HepG2 (cell line): ENCODE measurements at regions not wholly inside any gene's neighbourhood (a gene's known extent, or its start where the extent isn't known, plus 50 kb on each side); places are given as distances from the start of the nearest gene placed in this dataset.

Experiments
- ATAC-seq: fragments of 200-7000 bp; cut with Tn5 transposase; 3 replicates; pipeline ENCODE4 v1.9.1; 2020; ENCODE audit warnings: mild to moderate bottlenecking, moderate library complexity
- BruUV-seq: library from RNA; stranded (reverse); fragments of 400-500 nt; replicated peaks from 2 replicates; lab custom pipeline; 2021; lab: Mats Ljungman, UMichigan
- CTCF ChIA-PET: fragments of 300-600 bp; formaldehyde crosslinking; extraction: SDS; loops from one replicate; lab custom pipeline; 2021; ENCODE audit warnings: low total read pairs, inconsistent platforms, low intra/inter-chr PET ratio; lab: Yijun Ruan, JAX
- POLR2A ChIA-PET: fragments of 350-600 bp; sonication (Branson Sonifier 250); formaldehyde crosslinking; loops from one replicate; lab custom pipeline; 2020; ENCODE audit warnings: antibody characterized with exemption, inconsistent platforms; lab: Yijun Ruan, JAX
- DNase-seq: peaks from one replicate; pipeline ENCODE4 v3.0.0-alpha.2; 2015; ENCODE audit warnings: low spot score
- FAIRE-seq: peaks from 3 replicates; lab custom pipeline; 2011; peaks lifted over from hg19 to GRCh38; lab: Jason Lieb, UNC
- H2AFZ ChIP-seq: one replicate; pipeline ENCODE4 v1.6.1; 2011; ENCODE audit warnings: low read length, inconsistent platforms
- H3K27ac ChIP-seq: fragments of 300-600 bp; 3 replicates; pipeline ENCODE4 v1.8.0; 2011; ENCODE audit warnings: mixed run types, mild to moderate bottlenecking, mixed read lengths, low read length, inconsistent platforms; ENCODE audit not compliant: insufficient read depth; ENCODE audit errors: extremely low read length
- H3K27me3 ChIP-seq, 2 experiments: fragments of 200-600 bp in 1 of 2; 2 replicates in 1 of 2; 3 replicates in 1 of 2; pipeline versions ENCODE4 v1.6.0 to v1.8.0; 2011; ENCODE audit warnings: low read length in 2 of 2, mild to moderate bottlenecking in 2 of 2, moderate library complexity in 2 of 2, inconsistent platforms in 1 of 2; ENCODE audit not compliant: insufficient read depth in 2 of 2, control insufficient read depth in 1 of 2
- H3K36me3 ChIP-seq, 2 experiments: fragments of 200-600 bp in 1 of 2; replicated peaks in 1 of 2; 2 replicates in 1 of 2; 3 replicates in 1 of 2; pipeline versions ENCODE4 v1.5.1 to v1.8.0; 2011; ENCODE audit warnings: low read length in 2 of 2, inconsistent platforms in 1 of 2; ENCODE audit not compliant: insufficient read depth in 2 of 2, control insufficient read depth in 1 of 2
- H3K4me1 ChIP-seq: 2 replicates; pipeline ENCODE4 v1.5.1; 2012; ENCODE audit warnings: low read length, inconsistent platforms; ENCODE audit not compliant: insufficient read depth
- H3K4me2 ChIP-seq: 2 replicates; pipeline ENCODE4 v1.6.0; 2011; ENCODE audit warnings: low read depth, low read length, inconsistent platforms
- H3K4me3 ChIP-seq, 3 experiments: fragments of 200-600 bp in 1 of 3; sonication (generic), shearing (Covaris generic) in 1 of 3; replicated peaks in 1 of 3; 2 replicates each; pipeline ENCODE4 v1.5.1; 2011 to 2016; ENCODE audit warnings: low read length in 3 of 3, inconsistent platforms in 2 of 3, low read depth in 2 of 3, mild to moderate bottlenecking in 2 of 3, control low read depth in 1 of 3, mixed read lengths in 1 of 3; ENCODE audit not compliant: insufficient read depth in 1 of 3
- H3K79me2 ChIP-seq: one replicate; pipeline ENCODE4 v1.6.1; 2011; ENCODE audit warnings: low read length, inconsistent platforms; ENCODE audit not compliant: insufficient read depth
- H3K9ac ChIP-seq: 2 replicates; pipeline ENCODE4 v1.6.0; 2011; ENCODE audit warnings: mild to moderate bottlenecking, low read depth, low read length, inconsistent platforms; ENCODE audit not compliant: insufficient read depth
- H3K9me3 ChIP-seq: 2 replicates; pipeline ENCODE4 v1.5.1; 2012; ENCODE audit warnings: mild to moderate bottlenecking, low read length
- H4K20me1 ChIP-seq: 2 replicates; pipeline ENCODE4 v1.6.0; 2011; ENCODE audit warnings: inconsistent platforms, mild to moderate bottlenecking, low read length, moderate library complexity; ENCODE audit not compliant: insufficient read depth
- ADNP ChIP-seq: sonication (generic); formaldehyde crosslinking; IDR thresholded peaks from 2 replicates; pipeline ENCODE4 v1.4.0; 2020; ENCODE audit warnings: missing genetic modification reagents
- PCBP1 ChIP-seq: fragments of 200-400 bp; formaldehyde crosslinking; IDR thresholded peaks from 2 replicates; pipeline ENCODE4 v1.6.1; 2017; ENCODE audit warnings: mild to moderate bottlenecking, low read depth, low read length, borderline replicate concordance
- PRDM4 ChIP-seq: sonication (generic); formaldehyde crosslinking; IDR thresholded peaks from 2 replicates; pipeline ENCODE4 v1.9.0; 2021; ENCODE audit warnings: missing genetic modification reagents, borderline replicate concordance
- REL ChIP-seq: sonication (generic); formaldehyde crosslinking; conservative IDR thresholded peaks from 2 replicates; pipeline ENCODE4 v1.8.0; 2022; ENCODE audit warnings: mild to moderate bottlenecking, missing genetic modification reagents, moderate library complexity
- SRF ChIP-seq: IDR thresholded peaks from 2 replicates; pipeline ENCODE4 v1.6.1; 2011; ENCODE audit warnings: mild to moderate bottlenecking, low read depth, low read length, moderate library complexity
- ZHX2 ChIP-seq, 2 experiments: sonication (generic) in 1 of 2; formaldehyde crosslinking in 1 of 2; IDR thresholded peaks; 2 replicates each; pipeline versions ENCODE4 v1.6.1 to v1.9.0; 2014 to 2022; ENCODE audit warnings: antibody characterized with exemption in 1 of 2, borderline replicate concordance in 1 of 2, inconsistent platforms in 1 of 2, low read depth in 1 of 2, missing genetic modification reagents in 1 of 2
- ZMAT3 ChIP-seq: sonication (generic); formaldehyde crosslinking; conservative IDR thresholded peaks from 2 replicates; pipeline ENCODE4 v1.7.0; 2021; ENCODE audit warnings: missing genetic modification reagents
- ZNF788 ChIP-seq: sonication (generic); formaldehyde crosslinking; IDR thresholded peaks from 2 replicates; pipeline ENCODE4 v1.5.0; 2020; ENCODE audit warnings: mild to moderate bottlenecking, missing genetic modification reagents, borderline replicate concordance
- WGBS: methylation state at CpG from one replicate; pipeline ENCODE4 v1.1.6; 2017; ENCODE audit warnings: low lambda C conversion rate; 5-methylcytosine and 5-hydroxymethylcytosine counted together
- in situ Hi-C: cut with HindIII; loops from 2 replicates; pipeline ENCODE4 v1.10.0; 2017; ENCODE audit warnings: low pct_unique_long_range_greater_than_20kb; ENCODE audit not compliant: extremely low pct_ligation_motif_present
- intact Hi-C: fragments of 100-400 bp; cut with micrococcal nuclease; formaldehyde crosslinking; loops from one replicate; pipeline ENCODE4 v1.10.0; 2022; ENCODE audit not compliant: unreplicated experiment

- TF ChIP-seq ZHX2 (IDR thresholded peaks at IDR 0.05; ENCODE audit: low read depth) (no peak), ZHX2 (CRISPR knock-in tag; IDR thresholded peaks at IDR 0.05; ENCODE audit: borderline replicate concordance) (no peak)
Observed at GRCh38 chr12:125254856-125255255, 189.6 kb downstream of the AACS start (continued).

- FAIRE-seq (no peak), DNase-seq (no peak), ATAC-seq (no peak)
- in situ Hi-C loops: no loop called here
- Histone ChIP-seq H3K4me1 (no peaks in the 10 kb centered on the region), H3K9me3 (no peaks in the 10 kb centered on the region), H4K20me1 (no peaks in the 10 kb centered on the region), H3K36me3 (no peaks in the 10 kb centered on the region), H3K4me3 (no peak overlapping the region), H3K27me3 (peaks cover 3 to 33% of the 10 kb centered on the region in 2 experiments), H3K79me2 (no peaks in the 10 kb centered on the region), H3K27ac (no peak overlapping the region), H3K9ac (no peak overlapping the region), H3K4me2 (no peak overlapping the region), H2AFZ (no peak overlapping the region)
- BruUV-seq: no TSS peak
- 18% methylated on average over 12 of the region's 12 CpGs for whole genome bisulfite sequencing
- ChIA-PET CTCF (no interaction called here), POLR2A (no interaction called here)
- TF ChIP-seq ADNP (CRISPR knock-in tag) (no peak), PCBP1 (no peak), ZNF788 (CRISPR knock-in tag) (no peak), REL (CRISPR knock-in tag) (no peak), PRDM4 (CRISPR knock-in tag) (no peak), ZMAT3 (CRISPR knock-in tag) (no peak), SRF (no peak)
- intact Hi-C loops: no loop called here
Observed at GRCh38 chr12:125255935-125256633, 190.8 kb downstream of the AACS start.
